Right lobe of liver (tissue), 6 donors: ENCODE measurements at regions not wholly inside any gene's neighbourhood (a gene's known extent, or its start where the extent isn't known, plus 50 kb on each side); places are given as distances from the start of the nearest gene placed in this dataset.
A peak's percentile ranks its signal among the peaks of the same experiment; 100 is the strongest.

Source experiments
- ATAC-seq, 4 donors: fragments of 200-7000 bp; cut with Tn5 transposase; one replicate each; pipeline ENCODE4 v1.9.1; 2020; ENCODE audit warnings: mild to moderate bottlenecking in 4 of 4, moderate library complexity in 4 of 4
- DNase-seq, 3 donors: peaks; one replicate each; pipeline ENCODE4 v3.0.0-alpha.2; 2020
- H3K27ac ChIP-seq, 3 donors: fragments of 200-600 bp; one replicate each; pipeline ENCODE4 v1.8.0; 2022
- H3K27me3 ChIP-seq, 2 donors: fragments of 200-600 bp; one replicate each; pipeline ENCODE4 v1.8.0; 2022
- H3K36me3 ChIP-seq, 4 donors: fragments of 200-600 bp; sonication (generic) in 1 of 4; one replicate each; pipeline versions ENCODE4 v1.5.1 to v1.8.0; 2017 to 2022; ENCODE audit warnings: control low read depth in 1 of 4
- H3K4me1 ChIP-seq, 4 donors: fragments of 200-600 bp; sonication (generic) in 1 of 4; one replicate each; pipeline versions ENCODE4 v1.5.1 to v1.8.0; 2017 to 2022; ENCODE audit warnings: control low read depth in 1 of 4
- H3K4me3 ChIP-seq, 3 donors: fragments of 200-600 bp; one replicate each; pipeline ENCODE4 v1.8.0; 2022
- H3K9me3 ChIP-seq, 4 donors: fragments of 200-600 bp; sonication (generic) in 1 of 4; one replicate each; pipeline versions ENCODE4 v1.5.1 to v1.8.0; 2017 to 2022; ENCODE audit warnings: control low read depth in 1 of 4
- CTCF ChIP-seq, 4 donors: fragments of 200-600 bp in 3 of 4; fragments of 450-650 bp in 1 of 4; IDR thresholded peaks; one replicate each; pipeline versions ENCODE4 v1.5.1 to v1.8.0; 2016 to 2022; ENCODE audit warnings: antibody characterized with exemption in 4 of 4, mild to moderate bottlenecking in 2 of 4
- POLR2A ChIP-seq: fragments of 450-650 bp; IDR thresholded peaks from one replicate; pipeline ENCODE4 v1.6.1; 2017; ENCODE audit warnings: antibody characterized with exemption, mild to moderate bottlenecking
- WGBS: methylation state at CpG from one replicate; pipeline ENCODE4 v1.1.6; 2018; ENCODE audit warnings: low coverage, low lambda C conversion rate; ENCODE audit not compliant: insufficient coverage; ENCODE audit errors: missing lambda C conversion rate; 5-methylcytosine and 5-hydroxymethylcytosine counted together
- intact Hi-C, 2 donors: fragments of 100-400 bp; cut with DNase I; formaldehyde crosslinking; loops; one replicate each; pipeline versions ENCODE4 v1.11.2 to v1.14.1; 2022
- donor health status: DM: no; HTN: yes; CAD: no.
- donor health status: DM: no; HTN: no; CAD: no.
- donor health status: DM: no; HTN: no; CAD: no.
- donor health status: DM: no; HTN: yes; CAD: no.
- donor health status: DM: no; HTN: yes; CAD: no.

DNA sequence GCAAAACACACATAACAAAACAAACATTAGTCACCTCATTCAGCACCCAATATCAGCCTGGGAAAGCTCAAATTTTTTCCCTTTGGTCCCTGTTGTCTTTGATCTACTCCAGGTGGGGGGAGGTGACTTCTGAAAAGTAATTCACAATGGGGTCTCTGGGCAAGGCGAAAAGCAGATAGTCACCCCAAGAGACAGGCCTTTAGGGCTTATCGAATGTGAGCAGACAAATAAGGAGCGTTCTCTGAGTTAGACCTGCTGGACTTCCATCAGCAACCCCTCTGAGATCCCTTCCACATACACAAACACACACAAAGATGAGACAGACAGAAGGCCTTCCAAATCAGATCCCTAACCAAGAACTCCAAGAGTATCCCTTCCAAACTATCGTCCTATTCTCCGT, 171.0 kb upstream of the SMAD3 start:
- no peaks in the 10 kb centered on the region for H3K9me3 ChIP-seq
- WGBS, result 78% methylated on average over 4 of the region's 5 CpGs
- TF ChIP-seq POLR2A, result no peak
- no peak for TF ChIP-seq CTCF (IDR thresholded peaks at IDR 0.05)
- no peak for ATAC-seq
- no peaks in the 10 kb centered on the region for H3K4me1 ChIP-seq
- DNase-seq, result no peak
- H3K27me3 ChIP-seq, result no peaks in the 10 kb centered on the region
- no peak overlapping the region for H3K27ac ChIP-seq
- H3K4me3 ChIP-seq, result no peak overlapping the region
- H3K36me3 ChIP-seq, result no peaks in the 10 kb centered on the region
- intact Hi-C loops, result no loop called here

- no peaks in the 10 kb centered on the region for H3K27me3 ChIP-seq
- intact Hi-C loops, result no loop called here
- H3K36me3 ChIP-seq, result no peaks in the 10 kb centered on the region
- H3K4me1 ChIP-seq, result no peaks in the 10 kb centered on the region
- TF ChIP-seq CTCF (IDR thresholded peaks at IDR 0.05) (no peak), POLR2A (no peak)
- H3K4me3 ChIP-seq, result no peak overlapping the region
- ATAC-seq (no peak), DNase-seq (peak in 1 of 3 donors; percentile 19)
- H3K27ac ChIP-seq, result no peak overlapping the region
- H3K9me3 ChIP-seq, result no peaks in the 10 kb centered on the region
- 38% methylated on average over 2 of the region's 4 CpGs for WGBS
These were observed 170.2 kb upstream of the SMAD3 start for GRCh38 chr15:66894986-66895780.

- TF ChIP-seq POLR2A, result no peak
- TF ChIP-seq CTCF (IDR thresholded peaks at IDR 0.05), result no peak
- no peak for ATAC-seq
- intact Hi-C loops, result no loop called here
- Histone ChIP-seq H3K27me3 (no peaks in the 10 kb centered on the region), H3K27ac (no peak overlapping the region), H3K36me3 (no peaks in the 10 kb centered on the region), H3K4me3 (no peak overlapping the region), H3K4me1 (no peaks in the 10 kb centered on the region), H3K9me3 (no peaks in the 10 kb centered on the region)
- DNase-seq, result peak in 1 of 3 donors; percentile 23
- 85% methylated on average over 9 of the region's 9 CpGs for WGBS
These were observed 169.5 kb upstream of the SMAD3 start for GRCh38 chr15:66895794-66896453.

- intact Hi-C loops, result no loop called here
- Histone ChIP-seq H3K4me1 (no peaks in the 10 kb centered on the region), H3K27me3 (no peaks in the 10 kb centered on the region), H3K27ac (no peak overlapping the region), H3K4me3 (no peak overlapping the region), H3K36me3 (no peaks in the 10 kb centered on the region), H3K9me3 (no peaks in the 10 kb centered on the region)
- DNase-seq (peak in 1 of 3 donors; percentile 14), ATAC-seq (no peak)
- no peak for TF ChIP-seq CTCF (IDR thresholded peaks at IDR 0.05)
- TF ChIP-seq POLR2A, result no peak
- 96% methylated on average over 5 of the region's 5 CpGs for WGBS
These were observed 168.8 kb upstream of the SMAD3 start for GRCh38 chr15:66896611-66897010.
